SK-N-SH (cell line): ENCODE measurements at regions not wholly inside any gene's neighbourhood (a gene's known extent, or its start where the extent isn't known, plus 50 kb on each side); places are given as distances from the start of the nearest gene placed in this dataset.

ENCODE experiments used
- CTCF ChIA-PET: fragments of 300-600, 350-600 bp; formaldehyde crosslinking; extraction: SDS; loops from one replicate; lab custom pipeline; 2021; lab: Yijun Ruan, JAX
- POLR2A ChIA-PET: fragments of 350-600 bp; sonication (Branson Sonifier 250); formaldehyde crosslinking; extraction: SDS; loops from one replicate; lab custom pipeline; 2020; ENCODE audit warnings: antibody characterized with exemption, inconsistent platforms; lab: Yijun Ruan, JAX
- DNase-seq: peaks from one replicate; pipeline ENCODE4 v3.0.0; 2012
- H2AFZ ChIP-seq: fragments of 200-600 bp; sonication (generic); 2 replicates; pipeline ENCODE4 v1.8.1; 2016; ENCODE audit warnings: antibody characterized with exemption, mild to moderate bottlenecking, low read depth
- H3F3A ChIP-seq: fragments of 200-600 bp; sonication (generic); replicated peaks from 2 replicates; pipeline ENCODE3; 2016; ENCODE audit warnings: antibody characterized with exemption, mild to moderate bottlenecking; ENCODE audit not compliant: insufficient read depth
- H3K27ac ChIP-seq, 2 experiments: fragments of 200-500 bp in 1 of 2; fragments of 200-600 bp in 1 of 2; sonication (Bioruptor generic) in 1 of 2; sonication (generic), shearing (Covaris generic) in 1 of 2; 2 replicates each; pipeline versions ENCODE4 v1.5.1 to v1.6.1; 2014 to 2016; ENCODE audit warnings: low read depth in 2 of 2, inconsistent platforms in 1 of 2, low read length in 1 of 2, mild to moderate bottlenecking in 1 of 2, mixed read lengths in 1 of 2
- H3K27me3 ChIP-seq: fragments of 200-600 bp; sonication (generic), shearing (Covaris generic); 2 replicates; pipeline ENCODE4 v1.6.1; 2016; ENCODE audit warnings: mixed run types; ENCODE audit not compliant: insufficient read depth
- H3K36me3 ChIP-seq, 2 experiments: fragments of 200-500 bp in 1 of 2; fragments of 200-600 bp in 1 of 2; sonication (Bioruptor generic) in 1 of 2; sonication (generic) in 1 of 2; replicated peaks in 1 of 2; 2 replicates each; pipeline versions ENCODE3 to v1.5.1; 2014 to 2016; ENCODE audit warnings: low read length in 1 of 2, mild to moderate bottlenecking in 1 of 2; ENCODE audit not compliant: insufficient read depth in 2 of 2, control insufficient read depth in 1 of 2
- H3K4me1 ChIP-seq, 2 experiments: fragments of 200-500 bp in 1 of 2; fragments of 200-600 bp in 1 of 2; sonication (Bioruptor generic) in 1 of 2; sonication (generic), shearing (Covaris generic) in 1 of 2; 2 replicates each; pipeline versions ENCODE4 v1.5.1 to v1.6.1; 2014 to 2016; ENCODE audit warnings: low read depth in 1 of 2, low read length in 1 of 2, mixed run types in 1 of 2; ENCODE audit not compliant: insufficient read depth in 2 of 2, control insufficient read depth in 1 of 2
- H3K4me2 ChIP-seq: fragments of 200-600 bp; sonication (generic), shearing (Covaris generic); 2 replicates; pipeline ENCODE4 v1.6.1; 2017; ENCODE audit warnings: mixed run types
- H3K4me3 ChIP-seq, 2 experiments: fragments of 200-500 bp in 1 of 2; fragments of 200-600 bp in 1 of 2; sonication (Bioruptor generic) in 1 of 2; sonication (generic), shearing (Covaris generic) in 1 of 2; 2 replicates each; pipeline versions ENCODE4 v1.5.1 to v1.8.1; 2014 to 2016; ENCODE audit warnings: low read depth in 2 of 2, inconsistent platforms in 1 of 2, low read length in 1 of 2, mild to moderate bottlenecking in 1 of 2, mixed read lengths in 1 of 2, moderate library complexity in 1 of 2
- H3K79me2 ChIP-seq: fragments of 200-600 bp; sonication (generic); 2 replicates; pipeline ENCODE4 v1.8.1; 2017; ENCODE audit warnings: mild to moderate bottlenecking; ENCODE audit not compliant: insufficient read depth
- H3K9ac ChIP-seq: fragments of 200-600 bp; sonication (generic); 2 replicates; pipeline ENCODE4 v1.6.1; 2017; ENCODE audit warnings: mixed run types
- H3K9me2 ChIP-seq: fragments of 200-600 bp; sonication (generic); 2 replicates; pipeline ENCODE4 v1.6.1; 2017; ENCODE audit warnings: mixed run types
- H3K9me3 ChIP-seq: fragments of 200-600 bp; sonication (generic); 2 replicates; pipeline ENCODE4 v1.6.1; 2017; ENCODE audit warnings: mixed run types, mild to moderate bottlenecking, moderate library complexity
- H4K20me1 ChIP-seq: fragments of 200-600 bp; sonication (generic); 2 replicates; pipeline ENCODE4 v1.6.1; 2017; ENCODE audit warnings: mild to moderate bottlenecking, mixed run types; ENCODE audit not compliant: insufficient read depth
- CHD2 ChIP-seq: fragments of 150-350 bp; IDR thresholded peaks from 2 replicates; pipeline ENCODE4 v1.6.1; 2018; ENCODE audit warnings: low read length; ENCODE audit not compliant: partially characterized antibody
- EZH2phosphoT487 ChIP-seq: fragments of 200-600 bp; sonication (generic); IDR thresholded peaks from 2 replicates; pipeline ENCODE4 v1.6.1; 2017; ENCODE audit warnings: low read depth, mixed run types, mild to moderate bottlenecking, antibody characterized with exemption, moderate library complexity, borderline replicate concordance
- FOSL2 ChIP-seq: IDR thresholded peaks from 2 replicates; pipeline ENCODE4 v1.4.0; 2012; ENCODE audit warnings: low read depth, mild to moderate bottlenecking, moderate library complexity, borderline replicate concordance
- GATA2 ChIP-seq: sonication (generic); formaldehyde crosslinking; IDR thresholded peaks from 2 replicates; pipeline ENCODE4 v1.5.0; 2020; ENCODE audit warnings: mild to moderate bottlenecking, missing genetic modification reagents
- IRF3 ChIP-seq: fragments of 150-350 bp; IDR thresholded peaks from 2 replicates; pipeline ENCODE4 v1.6.1; 2016; ENCODE audit warnings: mild to moderate bottlenecking, low read depth, low read length
- JUND ChIP-seq: IDR thresholded peaks from 2 replicates; pipeline ENCODE4 v1.4.0; 2012
- MEF2A ChIP-seq: IDR thresholded peaks from 2 replicates; pipeline ENCODE4 v1.4.0; 2012; ENCODE audit warnings: low read depth, borderline replicate concordance
- NFIC ChIP-seq: IDR thresholded peaks from 2 replicates; pipeline ENCODE4 v1.4.0; 2012; ENCODE audit warnings: borderline replicate concordance
- RCOR1 ChIP-seq: fragments of 150-350 bp; IDR thresholded peaks from 2 replicates; pipeline ENCODE4 v1.6.1; 2017; ENCODE audit warnings: antibody characterized with exemption, low read length
- RXRA ChIP-seq: IDR thresholded peaks from 2 replicates; pipeline ENCODE4 v1.4.0; 2012; ENCODE audit warnings: low read depth, mild to moderate bottlenecking, borderline replicate concordance
- TAF1 ChIP-seq: IDR thresholded peaks from 2 replicates; pipeline ENCODE4 v1.6.1; 2012; ENCODE audit warnings: low read depth, mild to moderate bottlenecking, low read length, moderate library complexity, borderline replicate concordance
- USF1 ChIP-seq: IDR thresholded peaks from 2 replicates; pipeline ENCODE4 v1.4.0; 2012; ENCODE audit warnings: low read depth, borderline replicate concordance
- ZBTB33 ChIP-seq: IDR thresholded peaks from 2 replicates; pipeline ENCODE4 v1.4.0; 2012; ENCODE audit warnings: low read depth, borderline replicate concordance
- WGBS: methylation state at CpG from one replicate; pipeline ENCODE4 v1.1.6; 2017; ENCODE audit warnings: low lambda C conversion rate; 5-methylcytosine and 5-hydroxymethylcytosine counted together
- TF ChIP-seq, protein P1 (sequence below): IDR thresholded peaks from 2 replicates; pipeline ENCODE4; 2012
- TF ChIP-seq, protein P2 (sequence below): fragments of 150-350 bp; IDR thresholded peaks from 2 replicates; pipeline ENCODE4 v1.6.1; 2017; ENCODE audit warnings: antibody characterized with exemption, low read length, low read depth, borderline replicate concordance
- TF ChIP-seq, protein P3 (sequence below): fragments of 200-600 bp; sonication (generic); IDR thresholded peaks from 2 replicates; pipeline ENCODE4 v1.6.1; 2017; ENCODE audit warnings: antibody characterized with exemption, mild to moderate bottlenecking, moderate library complexity

DNA sequence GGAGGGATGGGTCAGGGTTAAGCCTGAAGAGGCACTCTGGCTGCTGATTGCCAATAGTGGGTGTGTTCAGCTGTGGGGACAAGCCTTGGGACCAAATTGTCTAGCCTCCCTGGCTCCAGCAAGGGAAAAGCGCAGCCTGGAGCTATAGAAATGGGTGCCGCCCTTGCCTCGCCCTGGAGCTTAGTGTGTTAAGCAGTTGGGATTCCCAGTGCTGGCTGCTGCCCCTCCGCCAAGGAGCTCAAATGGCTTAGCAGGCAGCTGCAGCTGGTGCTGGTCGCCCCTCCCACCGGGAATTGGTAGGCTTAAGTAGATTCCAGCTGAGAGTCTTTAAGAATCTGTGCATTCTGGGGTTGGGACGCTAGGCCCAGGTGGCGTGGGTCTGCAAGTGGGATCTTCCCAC lies 662.9 kb upstream of the TBL1XR1 start:
- Histone ChIP-seq H3K27me3 (no peaks in the 10 kb centered on the region), H3K4me2 (no peak overlapping the region), H3F3A (peaks cover 3% of the 10 kb centered on the region), H3K27ac (no peak overlapping the region), H3K9me3 (peaks cover 17% of the 10 kb centered on the region), H3K9ac (no peak overlapping the region), H3K9me2 (no peaks in the 10 kb centered on the region), H3K36me3 (peaks cover 0 to 3% of the 10 kb centered on the region in 2 experiments), H2AFZ (no peak overlapping the region), H3K4me3 (no peak overlapping the region), H3K4me1 (no peaks in the 10 kb centered on the region), H3K79me2 (no peaks in the 10 kb centered on the region), H4K20me1 (no peaks in the 10 kb centered on the region)
- DNase-seq: no peak
- POLR2A ChIA-PET: no interaction called here
- CTCF ChIA-PET: interaction anchor here (0.7 to 0.8 kb wide), 2 partner anchors 8 to 11 kb away, joined by 3 read pairs; no protein-coding TSS in a partner anchor
- WGBS: 46% methylated on average over 3 of the region's 8 CpGs
- TF ChIP-seq TAF1 (no peak), EZH2phosphoT487 (no peak), MEF2A (no peak), USF1 (no peak), ZBTB33 (no peak), RCOR1 (no peak), FOSL2 (no peak), NFIC (no peak), CHD2 (no peak), JUND (no peak), RXRA (no peak), GATA2 (CRISPR knock-in tag) (no peak), IRF3 (no peak)
- TF ChIP-seq, protein P1, sequence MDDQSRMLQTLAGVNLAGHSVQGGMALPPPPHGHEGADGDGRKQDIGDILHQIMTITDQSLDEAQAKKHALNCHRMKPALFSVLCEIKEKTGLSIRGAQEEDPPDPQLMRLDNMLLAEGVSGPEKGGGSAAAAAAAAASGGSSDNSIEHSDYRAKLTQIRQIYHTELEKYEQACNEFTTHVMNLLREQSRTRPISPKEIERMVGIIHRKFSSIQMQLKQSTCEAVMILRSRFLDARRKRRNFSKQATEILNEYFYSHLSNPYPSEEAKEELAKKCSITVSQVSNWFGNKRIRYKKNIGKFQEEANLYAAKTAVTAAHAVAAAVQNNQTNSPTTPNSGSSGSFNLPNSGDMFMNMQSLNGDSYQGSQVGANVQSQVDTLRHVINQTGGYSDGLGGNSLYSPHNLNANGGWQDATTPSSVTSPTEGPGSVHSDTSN: no peak
- TF ChIP-seq, protein P2, sequence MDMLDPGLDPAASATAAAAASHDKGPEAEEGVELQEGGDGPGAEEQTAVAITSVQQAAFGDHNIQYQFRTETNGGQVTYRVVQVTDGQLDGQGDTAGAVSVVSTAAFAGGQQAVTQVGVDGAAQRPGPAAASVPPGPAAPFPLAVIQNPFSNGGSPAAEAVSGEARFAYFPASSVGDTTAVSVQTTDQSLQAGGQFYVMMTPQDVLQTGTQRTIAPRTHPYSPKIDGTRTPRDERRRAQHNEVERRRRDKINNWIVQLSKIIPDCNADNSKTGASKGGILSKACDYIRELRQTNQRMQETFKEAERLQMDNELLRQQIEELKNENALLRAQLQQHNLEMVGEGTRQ: no peak
- TF ChIP-seq, protein P3, sequence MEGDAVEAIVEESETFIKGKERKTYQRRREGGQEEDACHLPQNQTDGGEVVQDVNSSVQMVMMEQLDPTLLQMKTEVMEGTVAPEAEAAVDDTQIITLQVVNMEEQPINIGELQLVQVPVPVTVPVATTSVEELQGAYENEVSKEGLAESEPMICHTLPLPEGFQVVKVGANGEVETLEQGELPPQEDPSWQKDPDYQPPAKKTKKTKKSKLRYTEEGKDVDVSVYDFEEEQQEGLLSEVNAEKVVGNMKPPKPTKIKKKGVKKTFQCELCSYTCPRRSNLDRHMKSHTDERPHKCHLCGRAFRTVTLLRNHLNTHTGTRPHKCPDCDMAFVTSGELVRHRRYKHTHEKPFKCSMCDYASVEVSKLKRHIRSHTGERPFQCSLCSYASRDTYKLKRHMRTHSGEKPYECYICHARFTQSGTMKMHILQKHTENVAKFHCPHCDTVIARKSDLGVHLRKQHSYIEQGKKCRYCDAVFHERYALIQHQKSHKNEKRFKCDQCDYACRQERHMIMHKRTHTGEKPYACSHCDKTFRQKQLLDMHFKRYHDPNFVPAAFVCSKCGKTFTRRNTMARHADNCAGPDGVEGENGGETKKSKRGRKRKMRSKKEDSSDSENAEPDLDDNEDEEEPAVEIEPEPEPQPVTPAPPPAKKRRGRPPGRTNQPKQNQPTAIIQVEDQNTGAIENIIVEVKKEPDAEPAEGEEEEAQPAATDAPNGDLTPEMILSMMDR: no peak
